ENCODE measurements at regions not wholly inside any gene's neighbourhood (a gene's known extent, or its start where the extent isn't known, plus 50 kb on each side); places are given as distances from the start of the nearest gene placed in this dataset.

DNA sequence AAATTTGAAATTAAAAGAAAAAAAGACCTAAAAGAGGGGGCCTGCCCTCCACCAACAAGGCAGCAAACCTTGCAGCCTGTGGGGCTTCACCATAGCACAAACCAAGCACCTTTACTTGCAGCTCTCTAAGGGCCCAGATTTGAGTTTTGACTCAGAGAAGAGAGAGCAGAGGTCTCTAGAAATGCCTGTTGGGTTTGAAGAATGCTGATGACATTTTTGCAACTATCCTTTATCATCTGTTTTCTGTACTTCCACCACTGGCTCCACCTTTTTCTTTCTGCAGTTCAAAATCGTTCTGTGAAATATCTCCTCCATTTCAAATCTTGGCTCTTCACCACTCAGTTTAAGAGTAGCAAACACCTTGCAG is 83.8 kb upstream of the HMGA2 start:
- TF ChIP-seq, protein P1, sequence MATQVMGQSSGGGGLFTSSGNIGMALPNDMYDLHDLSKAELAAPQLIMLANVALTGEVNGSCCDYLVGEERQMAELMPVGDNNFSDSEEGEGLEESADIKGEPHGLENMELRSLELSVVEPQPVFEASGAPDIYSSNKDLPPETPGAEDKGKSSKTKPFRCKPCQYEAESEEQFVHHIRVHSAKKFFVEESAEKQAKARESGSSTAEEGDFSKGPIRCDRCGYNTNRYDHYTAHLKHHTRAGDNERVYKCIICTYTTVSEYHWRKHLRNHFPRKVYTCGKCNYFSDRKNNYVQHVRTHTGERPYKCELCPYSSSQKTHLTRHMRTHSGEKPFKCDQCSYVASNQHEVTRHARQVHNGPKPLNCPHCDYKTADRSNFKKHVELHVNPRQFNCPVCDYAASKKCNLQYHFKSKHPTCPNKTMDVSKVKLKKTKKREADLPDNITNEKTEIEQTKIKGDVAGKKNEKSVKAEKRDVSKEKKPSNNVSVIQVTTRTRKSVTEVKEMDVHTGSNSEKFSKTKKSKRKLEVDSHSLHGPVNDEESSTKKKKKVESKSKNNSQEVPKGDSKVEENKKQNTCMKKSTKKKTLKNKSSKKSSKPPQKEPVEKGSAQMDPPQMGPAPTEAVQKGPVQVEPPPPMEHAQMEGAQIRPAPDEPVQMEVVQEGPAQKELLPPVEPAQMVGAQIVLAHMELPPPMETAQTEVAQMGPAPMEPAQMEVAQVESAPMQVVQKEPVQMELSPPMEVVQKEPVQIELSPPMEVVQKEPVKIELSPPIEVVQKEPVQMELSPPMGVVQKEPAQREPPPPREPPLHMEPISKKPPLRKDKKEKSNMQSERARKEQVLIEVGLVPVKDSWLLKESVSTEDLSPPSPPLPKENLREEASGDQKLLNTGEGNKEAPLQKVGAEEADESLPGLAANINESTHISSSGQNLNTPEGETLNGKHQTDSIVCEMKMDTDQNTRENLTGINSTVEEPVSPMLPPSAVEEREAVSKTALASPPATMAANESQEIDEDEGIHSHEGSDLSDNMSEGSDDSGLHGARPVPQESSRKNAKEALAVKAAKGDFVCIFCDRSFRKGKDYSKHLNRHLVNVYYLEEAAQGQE (IDR thresholded peaks at IDR 0.05; ENCODE audit: low read depth), result no peak
- TF ChIP-seq CEBPB (IDR thresholded peaks at IDR 0.05) (no peak), TAF1 (IDR thresholded peaks at IDR 0.05; ENCODE audit: low read depth) (no peak), NFIC (IDR thresholded peaks at IDR 0.05) (no peak), ZBTB7A (IDR thresholded peaks at IDR 0.05; ENCODE audit: low read depth) (no peak), YY1 (IDR thresholded peaks at IDR 0.05; ENCODE audit: low read depth) (no peak), EP300 (IDR thresholded peaks at IDR 0.05; ENCODE audit: borderline replicate concordance) (no peak), RAD21 (IDR thresholded peaks at IDR 0.05; ENCODE audit: low read depth) (no peak), FOXM1 (IDR thresholded peaks at IDR 0.05; ENCODE audit: borderline replicate concordance, low read depth) (no peak)
- TF ChIP-seq, protein P2, sequence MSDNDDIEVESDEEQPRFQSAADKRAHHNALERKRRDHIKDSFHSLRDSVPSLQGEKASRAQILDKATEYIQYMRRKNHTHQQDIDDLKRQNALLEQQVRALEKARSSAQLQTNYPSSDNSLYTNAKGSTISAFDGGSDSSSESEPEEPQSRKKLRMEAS (IDR thresholded peaks at IDR 0.05), result no peak
- TF ChIP-seq, protein P3, sequence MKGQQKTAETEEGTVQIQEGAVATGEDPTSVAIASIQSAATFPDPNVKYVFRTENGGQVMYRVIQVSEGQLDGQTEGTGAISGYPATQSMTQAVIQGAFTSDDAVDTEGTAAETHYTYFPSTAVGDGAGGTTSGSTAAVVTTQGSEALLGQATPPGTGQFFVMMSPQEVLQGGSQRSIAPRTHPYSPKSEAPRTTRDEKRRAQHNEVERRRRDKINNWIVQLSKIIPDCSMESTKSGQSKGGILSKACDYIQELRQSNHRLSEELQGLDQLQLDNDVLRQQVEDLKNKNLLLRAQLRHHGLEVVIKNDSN (IDR thresholded peaks at IDR 0.05), result no peak

Measured in Ishikawa (cell line).